ENCODE measurements at regions not wholly inside any gene's neighbourhood (a gene's known extent, or its start where the extent isn't known, plus 50 kb on each side); places are given as distances from the start of the nearest gene placed in this dataset.

DNA sequence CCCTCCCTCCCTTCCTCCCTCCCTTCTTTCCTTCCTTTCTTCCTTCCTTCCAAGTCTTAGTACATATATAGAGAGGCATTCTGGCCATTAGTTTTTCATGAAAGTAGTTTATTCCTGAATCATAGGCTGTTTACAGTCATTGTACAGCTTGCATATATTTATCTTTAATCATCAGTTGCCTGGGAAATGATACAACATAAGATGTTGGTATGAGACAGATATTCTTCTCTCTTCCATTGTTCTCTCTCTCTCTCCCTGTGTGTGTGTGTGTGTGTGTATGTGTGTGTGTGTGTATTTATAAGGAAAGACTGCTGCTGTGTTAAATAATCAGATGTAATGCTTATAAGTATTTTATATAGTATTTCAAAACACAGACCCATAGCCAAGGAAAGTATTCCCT lies 289.8 kb upstream of the UBE2E3 start:
- no peak overlapping the region for H3K4me3 ChIP-seq (ENCODE audit: insufficient read depth, low read depth, low read length)
- dilution Hi-C loops (cut with HindIII; ENCODE audit: low sequenced_read_pairs, unreplicated experiment) = no loop called here
- H2AK9ac ChIP-seq (replicated peaks; ENCODE audit: low read depth, low read length, poor library complexity) = no peak overlapping the region
- H4K8ac ChIP-seq (ENCODE audit: low read depth in 2 of 2, low read length in 2 of 2) = no peak overlapping the region
- H2BK20ac ChIP-seq (ENCODE audit: low read depth, low read length) = no peak overlapping the region
- H3K27ac ChIP-seq (ENCODE audit: insufficient read depth, low read length) = no peak overlapping the region
- H2AK5ac ChIP-seq (ENCODE audit: low read depth, low read length) = no peak overlapping the region
- no peaks in the 10 kb centered on the region for H3K9me3 ChIP-seq (ENCODE audit: control insufficient read depth, insufficient read depth, low read length)
- no peak overlapping the region for H2BK15ac ChIP-seq (ENCODE audit: low read depth, low read length)
- ChIA-PET POLR2A (ENCODE audit: unreplicated experiment) (interaction anchor here (1.0 kb wide), 1 partner anchor 12 kb away, joined by 3 read pairs; no protein-coding TSS in a partner anchor), CTCF (no interaction called here)
- no peaks in the 10 kb centered on the region for H3K79me1 ChIP-seq (ENCODE audit: low read depth in 1 of 2, low read length in 2 of 2)
- H2BK120ac ChIP-seq (ENCODE audit: low read depth, low read length) = no peak overlapping the region
- no peak overlapping the region for H3K9ac ChIP-seq (ENCODE audit: low read depth, low read length)
- BruUV-seq (replicated peaks) = no TSS peak
- H3K4ac ChIP-seq (ENCODE audit: low read depth, low read length) = no peak overlapping the region
- no peaks in the 10 kb centered on the region for H3K27me3 ChIP-seq (ENCODE audit: control insufficient read depth, insufficient read depth, low read length)
- ATAC-seq (ENCODE audit: low read depth) (peak; percentile 56), DNase-seq (peak; percentile 68)
- no peak overlapping the region for H2AFZ ChIP-seq (replicated peaks; ENCODE audit: low read length, poor library complexity)
- H3K9me1 ChIP-seq (ENCODE audit: insufficient read depth, low read length) = no peaks in the 10 kb centered on the region
- no peak overlapping the region for H4K91ac ChIP-seq (ENCODE audit: insufficient read depth, low read depth, low read length)
- no peak overlapping the region for H3K14ac ChIP-seq (replicated peaks; ENCODE audit: low read depth, low read length)
- H3K36me3 ChIP-seq (ENCODE audit: control insufficient read depth, insufficient read depth, low read length) = no peaks in the 10 kb centered on the region
- TF ChIP-seq MAZ (IDR thresholded peaks at IDR 0.05; ENCODE audit: borderline replicate concordance, low read depth, low read length) (no peak), FOS (IDR thresholded peaks at IDR 0.05; ENCODE audit: low read depth, low read length) (peak; percentile 38; the same call in 1 of the 2 replicates)
- intact Hi-C loops (cut with micrococcal nuclease) = no loop called here
- in situ Hi-C loops (cut with MboI; ENCODE audit: low sequenced_read_pairs) = no loop called here
- no peak overlapping the region for H3K56ac ChIP-seq (ENCODE audit: extremely low read depth, insufficient read depth, low read length)
- H2BK5ac ChIP-seq (ENCODE audit: low read depth, low read length, poor library complexity, severe bottlenecking) = no peak overlapping the region
- no peak overlapping the region for H3K18ac ChIP-seq (ENCODE audit: low read depth, low read length)
- H3K4me2 ChIP-seq (ENCODE audit: low read depth, low read length) = no peak overlapping the region
- no peak overlapping the region for H3K23ac ChIP-seq (ENCODE audit: low read depth, low read length)
- no peak overlapping the region for H4K5ac ChIP-seq (ENCODE audit: low read depth, low read length)
- no peaks in the 10 kb centered on the region for H4K20me1 ChIP-seq (ENCODE audit: insufficient read depth, low read length)
- H3K4me1 ChIP-seq (ENCODE audit: control insufficient read depth, insufficient read depth, low read length) = peaks cover 4% of the 10 kb centered on the region
